ENCODE measurements at regions not wholly inside any gene's neighbourhood (a gene's known extent, or its start where the extent isn't known, plus 50 kb on each side); places are given as distances from the start of the nearest gene placed in this dataset.
A peak's percentile ranks its signal among the peaks of the same experiment; 100 is the strongest.

- H3K4me2 ChIP-seq (ENCODE audit: low read length), result no peak overlapping the region
- no peaks in the 10 kb centered on the region for H3K79me1 ChIP-seq (ENCODE audit: low read length)
- DNase-seq, result no peak
- H3K36me3 ChIP-seq (ENCODE audit: control insufficient read depth, insufficient read depth, low read length), result no peaks in the 10 kb centered on the region
- no peak overlapping the region for H3K4me3 ChIP-seq (ENCODE audit: low read length)
- H2AK5ac ChIP-seq (ENCODE audit: low read length), result no peak overlapping the region
- no peak overlapping the region for H3K23ac ChIP-seq (ENCODE audit: low read length)
- no peak overlapping the region for H3K56ac ChIP-seq (ENCODE audit: low read length)
- WGBS (ENCODE audit: extremely low coverage, insufficient coverage, low lambda C conversion rate), result no CpG with 5 or more reads among the region's 1 CpG
- no peak overlapping the region for H3K18ac ChIP-seq (ENCODE audit: low read length)
- H4K5ac ChIP-seq (ENCODE audit: low read length), result no peak overlapping the region
- no peak overlapping the region for H2BK15ac ChIP-seq (replicated peaks; ENCODE audit: low read depth)
- H4K8ac ChIP-seq (ENCODE audit: low read depth, low read length), result no peak overlapping the region
- H2BK5ac ChIP-seq (ENCODE audit: low read length), result no peak overlapping the region
- no peak overlapping the region for H3K27ac ChIP-seq (ENCODE audit: low read depth, low read length)
- no peak overlapping the region for H3K4ac ChIP-seq (ENCODE audit: low read depth, low read length)
- H3K27me3 ChIP-seq (ENCODE audit: insufficient read depth, low read length, poor library complexity), result no peaks in the 10 kb centered on the region
- no peaks in the 10 kb centered on the region for H3K79me2 ChIP-seq (ENCODE audit: control insufficient read depth, insufficient read depth, low read length)
- H3K9ac ChIP-seq (ENCODE audit: low read length), result no peak overlapping the region
- no peaks in the 10 kb centered on the region for H3K4me1 ChIP-seq (ENCODE audit: control insufficient read depth, low read depth, low read length)
- no peak overlapping the region for H2BK120ac ChIP-seq (ENCODE audit: low read depth, low read length)
Measured at GRCh38 chr4:134955059-134955458, 753.5 kb upstream of the PABPC4L start.

GRCh38 chr4:134952775-134953174 is 751.2 kb upstream of the PABPC4L start:
- H2AK5ac ChIP-seq (ENCODE audit: low read length), result no peak overlapping the region
- no peaks in the 10 kb centered on the region for H3K36me3 ChIP-seq (ENCODE audit: control insufficient read depth, insufficient read depth, low read length)
- H2BK5ac ChIP-seq (ENCODE audit: low read length), result no peak overlapping the region
- H4K5ac ChIP-seq (ENCODE audit: low read length), result no peak overlapping the region
- H3K18ac ChIP-seq (ENCODE audit: low read length), result no peak overlapping the region
- no CpG with 5 or more reads among the region's 21 CpGs for WGBS (ENCODE audit: extremely low coverage, insufficient coverage, low lambda C conversion rate)
- no peaks in the 10 kb centered on the region for H3K4me1 ChIP-seq (ENCODE audit: control insufficient read depth, low read depth, low read length)
- H3K79me2 ChIP-seq (ENCODE audit: control insufficient read depth, insufficient read depth, low read length), result no peaks in the 10 kb centered on the region
- H2BK120ac ChIP-seq (ENCODE audit: low read depth, low read length), result no peak overlapping the region
- no peak overlapping the region for H3K4ac ChIP-seq (ENCODE audit: low read depth, low read length)
- H3K79me1 ChIP-seq (ENCODE audit: low read length), result no peaks in the 10 kb centered on the region
- no peaks in the 10 kb centered on the region for H3K27me3 ChIP-seq (ENCODE audit: insufficient read depth, low read length, poor library complexity)
- no peak overlapping the region for H3K9ac ChIP-seq (ENCODE audit: low read length)
- no peak overlapping the region for H3K4me2 ChIP-seq (ENCODE audit: low read length)
- no peak overlapping the region for H3K4me3 ChIP-seq (ENCODE audit: low read length)
- H3K23ac ChIP-seq (ENCODE audit: low read length), result no peak overlapping the region
- H2BK15ac ChIP-seq (replicated peaks; ENCODE audit: low read depth), result no peak overlapping the region
- no peak overlapping the region for H4K8ac ChIP-seq (ENCODE audit: low read depth, low read length)
- no peak overlapping the region for H3K27ac ChIP-seq (ENCODE audit: low read depth, low read length)
- no peak for DNase-seq
- no peak overlapping the region for H3K56ac ChIP-seq (ENCODE audit: low read length)

- H3K79me1 ChIP-seq (ENCODE audit: low read length), result no peaks in the 10 kb centered on the region
- no peaks in the 10 kb centered on the region for H3K27me3 ChIP-seq (ENCODE audit: insufficient read depth, low read length, poor library complexity)
- DNase-seq, result no peak
- H3K4me1 ChIP-seq (ENCODE audit: control insufficient read depth, low read depth, low read length), result no peaks in the 10 kb centered on the region
- no peak overlapping the region for H3K23ac ChIP-seq (ENCODE audit: low read length)
- no peak overlapping the region for H3K4me2 ChIP-seq (ENCODE audit: low read length)
- WGBS (ENCODE audit: extremely low coverage, insufficient coverage, low lambda C conversion rate), result no CpG with 5 or more reads among the region's 13 CpGs
- H2BK120ac ChIP-seq (ENCODE audit: low read depth, low read length), result no peak overlapping the region
- H3K4ac ChIP-seq (ENCODE audit: low read depth, low read length), result no peak overlapping the region
- H3K36me3 ChIP-seq (ENCODE audit: control insufficient read depth, insufficient read depth, low read length), result no peaks in the 10 kb centered on the region
- no peak overlapping the region for H2BK15ac ChIP-seq (replicated peaks; ENCODE audit: low read depth)
- no peak overlapping the region for H3K27ac ChIP-seq (ENCODE audit: low read depth, low read length)
- no peak overlapping the region for H3K56ac ChIP-seq (ENCODE audit: low read length)
- H2BK5ac ChIP-seq (ENCODE audit: low read length), result no peak overlapping the region
- H2AK5ac ChIP-seq (ENCODE audit: low read length), result no peak overlapping the region
- no peak overlapping the region for H3K9ac ChIP-seq (ENCODE audit: low read length)
- no peak overlapping the region for H3K4me3 ChIP-seq (ENCODE audit: low read length)
- no peaks in the 10 kb centered on the region for H3K79me2 ChIP-seq (ENCODE audit: control insufficient read depth, insufficient read depth, low read length)
- H4K8ac ChIP-seq (ENCODE audit: low read depth, low read length), result no peak overlapping the region
- H3K18ac ChIP-seq (ENCODE audit: low read length), result no peak overlapping the region
- H4K5ac ChIP-seq (ENCODE audit: low read length), result no peak overlapping the region
Measured at GRCh38 chr4:134952305-134952704, 750.7 kb upstream of the PABPC4L start.

- Histone ChIP-seq H3K27me3 (ENCODE audit: insufficient read depth, low read length, poor library complexity) (no peaks in the 10 kb centered on the region), H3K23ac (ENCODE audit: low read length) (no peak overlapping the region), H2BK120ac (ENCODE audit: low read depth, low read length) (no peak overlapping the region), H4K8ac (ENCODE audit: low read depth, low read length) (no peak overlapping the region), H3K27ac (ENCODE audit: low read depth, low read length) (no peak overlapping the region), H3K36me3 (ENCODE audit: control insufficient read depth, insufficient read depth, low read length) (no peaks in the 10 kb centered on the region), H2BK5ac (ENCODE audit: low read length) (no peak overlapping the region), H4K5ac (ENCODE audit: low read length) (no peak overlapping the region), H3K4me3 (ENCODE audit: low read length) (no peak overlapping the region), H3K79me1 (ENCODE audit: low read length) (no peaks in the 10 kb centered on the region), H3K4ac (ENCODE audit: low read depth, low read length) (no peak overlapping the region), H3K4me2 (ENCODE audit: low read length) (no peak overlapping the region), H3K79me2 (ENCODE audit: control insufficient read depth, insufficient read depth, low read length) (no peaks in the 10 kb centered on the region), H3K4me1 (ENCODE audit: control insufficient read depth, low read depth, low read length) (no peaks in the 10 kb centered on the region), H2AK5ac (ENCODE audit: low read length) (no peak overlapping the region), H3K56ac (ENCODE audit: low read length) (no peak overlapping the region), H3K18ac (ENCODE audit: low read length) (no peak overlapping the region), H3K9ac (ENCODE audit: low read length) (no peak overlapping the region), H2BK15ac (replicated peaks; ENCODE audit: low read depth) (no peak overlapping the region)
- WGBS (ENCODE audit: extremely low coverage, insufficient coverage, low lambda C conversion rate), result no CpG with 5 or more reads among the region's 22 CpGs
- DNase-seq, result no peak
Measured at GRCh38 chr4:134948110-134948642, 746.6 kb upstream of the PABPC4L start.

- no peak overlapping the region for H2BK120ac ChIP-seq (ENCODE audit: low read depth, low read length)
- WGBS (ENCODE audit: extremely low coverage, insufficient coverage, low lambda C conversion rate), result no CpG with 5 or more reads among the region's 21 CpGs
- no peaks in the 10 kb centered on the region for H3K27me3 ChIP-seq (ENCODE audit: insufficient read depth, low read length, poor library complexity)
- H3K79me1 ChIP-seq (ENCODE audit: low read length), result no peaks in the 10 kb centered on the region
- H3K23ac ChIP-seq (ENCODE audit: low read length), result no peak overlapping the region
- H3K36me3 ChIP-seq (ENCODE audit: control insufficient read depth, insufficient read depth, low read length), result no peaks in the 10 kb centered on the region
- DNase-seq, result no peak
- no peak overlapping the region for H2BK5ac ChIP-seq (ENCODE audit: low read length)
- no peaks in the 10 kb centered on the region for H3K79me2 ChIP-seq (ENCODE audit: control insufficient read depth, insufficient read depth, low read length)
- H3K56ac ChIP-seq (ENCODE audit: low read length), result no peak overlapping the region
- H4K5ac ChIP-seq (ENCODE audit: low read length), result no peak overlapping the region
- H3K4me3 ChIP-seq (ENCODE audit: low read length), result no peak overlapping the region
- H3K4me1 ChIP-seq (ENCODE audit: control insufficient read depth, low read depth, low read length), result no peaks in the 10 kb centered on the region
- H2AK5ac ChIP-seq (ENCODE audit: low read length), result no peak overlapping the region
- H3K4ac ChIP-seq (ENCODE audit: low read depth, low read length), result no peak overlapping the region
- no peak overlapping the region for H3K18ac ChIP-seq (ENCODE audit: low read length)
- no peak overlapping the region for H3K27ac ChIP-seq (ENCODE audit: low read depth, low read length)
- H2BK15ac ChIP-seq (replicated peaks; ENCODE audit: low read depth), result no peak overlapping the region
- H3K4me2 ChIP-seq (ENCODE audit: low read length), result no peak overlapping the region
- no peak overlapping the region for H3K9ac ChIP-seq (ENCODE audit: low read length)
- no peak overlapping the region for H4K8ac ChIP-seq (ENCODE audit: low read depth, low read length)
Measured at GRCh38 chr4:134944115-134944514, 742.5 kb upstream of the PABPC4L start.

- no peak overlapping the region for H2BK5ac ChIP-seq (ENCODE audit: low read length)
- no peak overlapping the region for H4K5ac ChIP-seq (ENCODE audit: low read length)
- no peaks in the 10 kb centered on the region for H3K4me1 ChIP-seq (ENCODE audit: control insufficient read depth, low read depth, low read length)
- no peak overlapping the region for H2AK5ac ChIP-seq (ENCODE audit: low read length)
- no peak overlapping the region for H3K18ac ChIP-seq (ENCODE audit: low read length)
- no peaks in the 10 kb centered on the region for H3K27me3 ChIP-seq (ENCODE audit: insufficient read depth, low read length, poor library complexity)
- WGBS (ENCODE audit: extremely low coverage, insufficient coverage, low lambda C conversion rate), result no CpG with 5 or more reads among the region's 3 CpGs
- no peaks in the 10 kb centered on the region for H3K79me2 ChIP-seq (ENCODE audit: control insufficient read depth, insufficient read depth, low read length)
- no peak overlapping the region for H3K9ac ChIP-seq (ENCODE audit: low read length)
- DNase-seq, result peak; percentile 39
- H3K79me1 ChIP-seq (ENCODE audit: low read length), result no peaks in the 10 kb centered on the region
- H2BK120ac ChIP-seq (ENCODE audit: low read depth, low read length), result no peak overlapping the region
- no peak overlapping the region for H3K4me2 ChIP-seq (ENCODE audit: low read length)
- H4K8ac ChIP-seq (ENCODE audit: low read depth, low read length), result no peak overlapping the region
- no peak overlapping the region for H3K4me3 ChIP-seq (ENCODE audit: low read length)
- no peak overlapping the region for H3K4ac ChIP-seq (ENCODE audit: low read depth, low read length)
- H3K27ac ChIP-seq (ENCODE audit: low read depth, low read length), result no peak overlapping the region
- H3K36me3 ChIP-seq (ENCODE audit: control insufficient read depth, insufficient read depth, low read length), result no peaks in the 10 kb centered on the region
- no peak overlapping the region for H2BK15ac ChIP-seq (replicated peaks; ENCODE audit: low read depth)
- no peak overlapping the region for H3K23ac ChIP-seq (ENCODE audit: low read length)
- H3K56ac ChIP-seq (ENCODE audit: low read length), result no peak overlapping the region
Measured at GRCh38 chr4:134936014-134936413, 734.4 kb upstream of the PABPC4L start.
